Peyer's patch (tissue), 4 donors: ENCODE measurements at regions not wholly inside any gene's neighbourhood (a gene's known extent, or its start where the extent isn't known, plus 50 kb on each side); places are given as distances from the start of the nearest gene placed in this dataset.

Experiments used
- POLR2A ChIP-seq, 2 donors: fragments of 450-650 bp; IDR thresholded peaks; one replicate each; pipeline ENCODE4 v1.5.1; 2017; ENCODE audit warnings: antibody characterized with exemption in 2 of 2, mild to moderate bottlenecking in 2 of 2, moderate library complexity in 2 of 2
- TF ChIP-seq, protein P1 (sequence below), 6 experiments: fragments of 450-650 bp in 4 of 6; fragments of 200-600 bp in 2 of 6; sonication (generic) in 1 of 6; IDR thresholded peaks; one replicate each; pipeline ENCODE4 v1.5.1; 2017 to 2019; ENCODE audit warnings: antibody characterized with exemption in 6 of 6, mild to moderate bottlenecking in 3 of 6, moderate library complexity in 1 of 6

DNA sequence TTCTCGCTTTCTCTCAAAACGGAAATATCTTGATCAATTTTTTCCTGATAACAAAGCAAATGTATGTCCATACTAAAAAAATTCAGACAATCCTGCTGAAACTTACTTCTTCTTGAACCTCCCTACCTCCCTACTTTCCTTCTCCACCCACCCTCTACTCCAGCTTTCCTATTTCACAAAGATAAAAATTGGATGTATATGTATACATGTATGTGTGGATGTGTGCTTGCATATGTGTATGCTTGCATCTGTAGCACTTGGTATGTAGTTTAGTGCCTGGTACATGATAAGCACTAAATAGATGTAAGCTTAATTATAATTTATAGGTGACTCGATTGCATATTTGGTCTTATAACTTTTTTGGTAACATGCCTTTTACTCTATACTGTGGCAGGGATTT lies 167.5 kb upstream of the ITGA4 start:
- TF ChIP-seq, protein P1, sequence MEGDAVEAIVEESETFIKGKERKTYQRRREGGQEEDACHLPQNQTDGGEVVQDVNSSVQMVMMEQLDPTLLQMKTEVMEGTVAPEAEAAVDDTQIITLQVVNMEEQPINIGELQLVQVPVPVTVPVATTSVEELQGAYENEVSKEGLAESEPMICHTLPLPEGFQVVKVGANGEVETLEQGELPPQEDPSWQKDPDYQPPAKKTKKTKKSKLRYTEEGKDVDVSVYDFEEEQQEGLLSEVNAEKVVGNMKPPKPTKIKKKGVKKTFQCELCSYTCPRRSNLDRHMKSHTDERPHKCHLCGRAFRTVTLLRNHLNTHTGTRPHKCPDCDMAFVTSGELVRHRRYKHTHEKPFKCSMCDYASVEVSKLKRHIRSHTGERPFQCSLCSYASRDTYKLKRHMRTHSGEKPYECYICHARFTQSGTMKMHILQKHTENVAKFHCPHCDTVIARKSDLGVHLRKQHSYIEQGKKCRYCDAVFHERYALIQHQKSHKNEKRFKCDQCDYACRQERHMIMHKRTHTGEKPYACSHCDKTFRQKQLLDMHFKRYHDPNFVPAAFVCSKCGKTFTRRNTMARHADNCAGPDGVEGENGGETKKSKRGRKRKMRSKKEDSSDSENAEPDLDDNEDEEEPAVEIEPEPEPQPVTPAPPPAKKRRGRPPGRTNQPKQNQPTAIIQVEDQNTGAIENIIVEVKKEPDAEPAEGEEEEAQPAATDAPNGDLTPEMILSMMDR (IDR thresholded peaks at IDR 0.05) = no peak
- no peak for TF ChIP-seq POLR2A (IDR thresholded peaks at IDR 0.05)
